Neural cell (in vitro differentiated cells): ENCODE measurements at regions not wholly inside any gene's neighbourhood (a gene's known extent, or its start where the extent isn't known, plus 50 kb on each side); places are given as distances from the start of the nearest gene placed in this dataset.

Source experiments
- H2AFZ ChIP-seq: fragments of 200-600, 300-800 bp; sonication (generic), shearing (Covaris generic); 2 replicates; pipeline ENCODE4 v1.6.0; 2014; ENCODE audit warnings: low read depth, mild to moderate bottlenecking, antibody characterized with exemption, low read length, moderate library complexity
- H3F3A ChIP-seq: fragments of 200-600 bp; shearing (Covaris generic); 2 replicates; pipeline ENCODE4 v1.6.1; 2016; ENCODE audit warnings: mild to moderate bottlenecking, moderate library complexity, mixed read lengths, antibody characterized with exemption, low read length; ENCODE audit not compliant: insufficient read depth, poor library complexity, severe bottlenecking
- H3K27ac ChIP-seq: fragments of 200-600, 300-800 bp; sonication (generic), shearing (Covaris generic); 2 replicates; pipeline ENCODE4 v1.5.1; 2014; ENCODE audit warnings: mild to moderate bottlenecking, low read length, moderate library complexity
- H3K27me3 ChIP-seq: fragments of 300-800, 200-600 bp; sonication (generic), shearing (Covaris generic); 2 replicates; pipeline ENCODE4 v1.6.0; 2014; ENCODE audit warnings: mild to moderate bottlenecking, low read depth, low read length, moderate library complexity; ENCODE audit not compliant: insufficient read depth
- H3K36me3 ChIP-seq: fragments of 300-800, 200-600 bp; sonication (generic), shearing (Covaris generic); 2 replicates; pipeline ENCODE4 v1.5.1; 2014; ENCODE audit warnings: mild to moderate bottlenecking, antibody characterized with exemption, low read length, moderate library complexity; ENCODE audit not compliant: insufficient read depth
- H3K4me2 ChIP-seq: fragments of 300-800, 200-600 bp; sonication (generic), shearing (Covaris generic); 2 replicates; pipeline ENCODE4 v1.6.0; 2014; ENCODE audit warnings: mild to moderate bottlenecking, low read length
- H3K4me3 ChIP-seq: fragments of 300-800, 200-600 bp; sonication (generic), shearing (Covaris generic); 2 replicates; pipeline ENCODE4 v1.5.1; 2014; ENCODE audit warnings: mild to moderate bottlenecking, low read length, moderate library complexity
- H3K79me2 ChIP-seq: fragments of 200-600 bp; shearing (Covaris generic); replicated peaks from 2 replicates; pipeline ENCODE4 v1.6.0; 2014; ENCODE audit warnings: mild to moderate bottlenecking, low read length, moderate library complexity; ENCODE audit not compliant: insufficient read depth
- H3K9ac ChIP-seq: fragments of 300-800, 200-600 bp; sonication (generic), shearing (Covaris generic); 2 replicates; pipeline ENCODE4 v1.6.1; 2016; ENCODE audit warnings: mild to moderate bottlenecking, low read length, mixed read lengths
- H3K9me2 ChIP-seq: fragments of 200-600 bp; shearing (Covaris generic); 2 replicates; pipeline ENCODE4 v1.6.1; 2016; ENCODE audit warnings: mild to moderate bottlenecking, low read length, mixed read lengths; ENCODE audit not compliant: insufficient read depth
- H3K9me3 ChIP-seq: fragments of 200-600, 300-800 bp; sonication (generic), shearing (Covaris generic); 2 replicates; pipeline ENCODE4 v1.6.1; 2016; ENCODE audit warnings: mild to moderate bottlenecking, mixed run types, low read length, moderate library complexity, mixed read lengths
- H4K20me1 ChIP-seq: fragments of 200-600 bp; shearing (Covaris generic); 2 replicates; pipeline ENCODE4 v1.6.1; 2016; ENCODE audit warnings: mild to moderate bottlenecking, mixed run types; ENCODE audit not compliant: insufficient read depth
- EP300 ChIP-seq: fragments of 450-650 bp; conservative IDR thresholded peaks from 2 replicates; pipeline ENCODE4 v1.6.1; 2014; ENCODE audit warnings: antibody characterized with exemption, mild to moderate bottlenecking, moderate library complexity; ENCODE audit not compliant: poor library complexity, severe bottlenecking
- EZH2 ChIP-seq: fragments of 200-600, 300-800 bp; shearing (Covaris generic), sonication (generic); IDR thresholded peaks from 2 replicates; pipeline ENCODE4 v1.6.1; 2014; ENCODE audit warnings: antibody characterized with exemption, low read length, borderline replicate concordance, mild to moderate bottlenecking; ENCODE audit not compliant: insufficient read depth, poor library complexity, severe bottlenecking
- MXI1 ChIP-seq: fragments of 450-650 bp; conservative IDR thresholded peaks from 2 replicates; pipeline ENCODE4 v1.6.1; 2014; ENCODE audit warnings: antibody characterized with exemption, mild to moderate bottlenecking; ENCODE audit not compliant: poor library complexity, severe bottlenecking
- POLR2AphosphoS5 ChIP-seq: IDR thresholded peaks from 2 replicates; pipeline ENCODE4 v1.6.1; 2012
- RAD21 ChIP-seq: fragments of 450-650 bp; conservative IDR thresholded peaks from 2 replicates; pipeline ENCODE4 v1.6.1; 2014; ENCODE audit warnings: antibody characterized with exemption, mild to moderate bottlenecking, moderate library complexity
- SMC3 ChIP-seq: fragments of 450-650 bp; conservative IDR thresholded peaks from 2 replicates; pipeline ENCODE4 v1.6.1; 2014; ENCODE audit warnings: antibody characterized with exemption, mild to moderate bottlenecking, moderate library complexity; ENCODE audit not compliant: poor library complexity
- TAF1 ChIP-seq: IDR thresholded peaks from 2 replicates; pipeline ENCODE4 v1.6.1; 2012; ENCODE audit warnings: low read depth
- TF ChIP-seq, protein P1 (sequence below): fragments of 450-650 bp; IDR thresholded peaks from 2 replicates; pipeline ENCODE4 v1.5.1; 2014; ENCODE audit warnings: antibody characterized with exemption, mild to moderate bottlenecking, moderate library complexity; ENCODE audit not compliant: poor library complexity, severe bottlenecking
- TF ChIP-seq, protein P2 (sequence below): IDR thresholded peaks from 2 replicates; pipeline ENCODE4 v1.6.1; 2012; ENCODE audit warnings: borderline replicate concordance

DNA sequence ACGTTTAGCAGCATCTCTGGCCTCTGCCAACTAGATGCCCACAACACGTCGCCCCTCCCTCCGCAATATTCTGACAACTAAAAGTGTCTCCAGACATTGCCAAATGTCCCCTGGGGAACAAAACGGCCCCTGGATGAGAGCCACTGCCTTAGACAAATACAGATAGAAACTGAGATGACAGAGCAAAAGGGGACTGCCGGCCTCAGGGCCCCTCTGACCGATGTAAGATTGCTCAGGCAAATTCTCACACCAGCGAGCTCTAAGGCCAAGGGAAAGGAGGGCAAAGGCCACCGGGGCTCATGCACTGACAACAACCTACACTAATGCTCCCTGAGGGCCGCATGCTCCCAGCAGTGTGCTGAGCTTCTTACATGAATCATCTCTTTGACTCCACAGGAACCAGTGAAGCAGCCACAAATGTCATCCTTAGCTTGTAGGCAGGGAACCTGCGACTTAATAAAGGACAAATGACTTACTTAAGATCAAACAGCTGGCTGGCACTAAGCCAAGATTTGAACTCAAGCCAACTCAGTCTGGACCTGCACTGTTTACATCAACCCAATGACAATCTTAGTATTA is 228.5 kb downstream of the TTC32 start:
- H2AFZ ChIP-seq = no peak overlapping the region
- H3K27me3 ChIP-seq = no peaks in the 10 kb centered on the region
- H3F3A ChIP-seq = no peaks in the 10 kb centered on the region
- H3K4me3 ChIP-seq = no peak overlapping the region
- H4K20me1 ChIP-seq = no peaks in the 10 kb centered on the region
- no peaks in the 10 kb centered on the region for H3K9me2 ChIP-seq
- TF ChIP-seq, protein P1, sequence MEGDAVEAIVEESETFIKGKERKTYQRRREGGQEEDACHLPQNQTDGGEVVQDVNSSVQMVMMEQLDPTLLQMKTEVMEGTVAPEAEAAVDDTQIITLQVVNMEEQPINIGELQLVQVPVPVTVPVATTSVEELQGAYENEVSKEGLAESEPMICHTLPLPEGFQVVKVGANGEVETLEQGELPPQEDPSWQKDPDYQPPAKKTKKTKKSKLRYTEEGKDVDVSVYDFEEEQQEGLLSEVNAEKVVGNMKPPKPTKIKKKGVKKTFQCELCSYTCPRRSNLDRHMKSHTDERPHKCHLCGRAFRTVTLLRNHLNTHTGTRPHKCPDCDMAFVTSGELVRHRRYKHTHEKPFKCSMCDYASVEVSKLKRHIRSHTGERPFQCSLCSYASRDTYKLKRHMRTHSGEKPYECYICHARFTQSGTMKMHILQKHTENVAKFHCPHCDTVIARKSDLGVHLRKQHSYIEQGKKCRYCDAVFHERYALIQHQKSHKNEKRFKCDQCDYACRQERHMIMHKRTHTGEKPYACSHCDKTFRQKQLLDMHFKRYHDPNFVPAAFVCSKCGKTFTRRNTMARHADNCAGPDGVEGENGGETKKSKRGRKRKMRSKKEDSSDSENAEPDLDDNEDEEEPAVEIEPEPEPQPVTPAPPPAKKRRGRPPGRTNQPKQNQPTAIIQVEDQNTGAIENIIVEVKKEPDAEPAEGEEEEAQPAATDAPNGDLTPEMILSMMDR = no peak
- TF ChIP-seq, protein P2, sequence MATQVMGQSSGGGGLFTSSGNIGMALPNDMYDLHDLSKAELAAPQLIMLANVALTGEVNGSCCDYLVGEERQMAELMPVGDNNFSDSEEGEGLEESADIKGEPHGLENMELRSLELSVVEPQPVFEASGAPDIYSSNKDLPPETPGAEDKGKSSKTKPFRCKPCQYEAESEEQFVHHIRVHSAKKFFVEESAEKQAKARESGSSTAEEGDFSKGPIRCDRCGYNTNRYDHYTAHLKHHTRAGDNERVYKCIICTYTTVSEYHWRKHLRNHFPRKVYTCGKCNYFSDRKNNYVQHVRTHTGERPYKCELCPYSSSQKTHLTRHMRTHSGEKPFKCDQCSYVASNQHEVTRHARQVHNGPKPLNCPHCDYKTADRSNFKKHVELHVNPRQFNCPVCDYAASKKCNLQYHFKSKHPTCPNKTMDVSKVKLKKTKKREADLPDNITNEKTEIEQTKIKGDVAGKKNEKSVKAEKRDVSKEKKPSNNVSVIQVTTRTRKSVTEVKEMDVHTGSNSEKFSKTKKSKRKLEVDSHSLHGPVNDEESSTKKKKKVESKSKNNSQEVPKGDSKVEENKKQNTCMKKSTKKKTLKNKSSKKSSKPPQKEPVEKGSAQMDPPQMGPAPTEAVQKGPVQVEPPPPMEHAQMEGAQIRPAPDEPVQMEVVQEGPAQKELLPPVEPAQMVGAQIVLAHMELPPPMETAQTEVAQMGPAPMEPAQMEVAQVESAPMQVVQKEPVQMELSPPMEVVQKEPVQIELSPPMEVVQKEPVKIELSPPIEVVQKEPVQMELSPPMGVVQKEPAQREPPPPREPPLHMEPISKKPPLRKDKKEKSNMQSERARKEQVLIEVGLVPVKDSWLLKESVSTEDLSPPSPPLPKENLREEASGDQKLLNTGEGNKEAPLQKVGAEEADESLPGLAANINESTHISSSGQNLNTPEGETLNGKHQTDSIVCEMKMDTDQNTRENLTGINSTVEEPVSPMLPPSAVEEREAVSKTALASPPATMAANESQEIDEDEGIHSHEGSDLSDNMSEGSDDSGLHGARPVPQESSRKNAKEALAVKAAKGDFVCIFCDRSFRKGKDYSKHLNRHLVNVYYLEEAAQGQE = no peak
- TF ChIP-seq EZH2 (no peak), RAD21 (no peak), TAF1 (no peak), EP300 (no peak), MXI1 (no peak), SMC3 (no peak), POLR2AphosphoS5 (no peak)
- H3K9me3 ChIP-seq = no peaks in the 10 kb centered on the region
- no peak overlapping the region for H3K4me2 ChIP-seq
- H3K27ac ChIP-seq = no peak overlapping the region
- no peaks in the 10 kb centered on the region for H3K79me2 ChIP-seq
- no peaks in the 10 kb centered on the region for H3K36me3 ChIP-seq
- H3K9ac ChIP-seq = no peak overlapping the region

DNA sequence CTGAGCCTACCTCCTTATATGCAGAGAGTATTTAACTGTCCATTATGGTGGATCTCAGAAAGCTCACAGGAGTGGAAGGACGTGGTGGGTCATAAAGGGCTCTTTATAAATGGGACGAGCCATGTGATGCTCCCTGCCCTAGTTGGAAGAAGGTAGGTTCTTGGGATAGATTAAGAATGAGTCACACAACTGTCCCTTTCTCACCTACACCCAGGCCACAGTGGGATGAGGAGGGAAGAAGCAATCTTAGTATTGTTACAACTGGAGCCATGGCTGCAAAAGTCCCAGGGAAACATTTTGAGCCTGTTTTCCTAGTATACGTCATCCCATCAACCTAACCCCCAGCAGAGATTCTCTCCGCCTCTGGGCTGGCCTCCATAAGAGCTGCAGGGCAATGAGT is 229.9 kb downstream of the TTC32 start:
- Histone ChIP-seq H3K9me3 (no peaks in the 10 kb centered on the region), H3K9me2 (no peaks in the 10 kb centered on the region), H3K27ac (no peak overlapping the region), H3F3A (no peaks in the 10 kb centered on the region), H3K79me2 (no peaks in the 10 kb centered on the region), H3K36me3 (no peaks in the 10 kb centered on the region), H3K4me3 (no peak overlapping the region), H3K9ac (no peak overlapping the region), H2AFZ (no peak overlapping the region), H4K20me1 (no peaks in the 10 kb centered on the region), H3K4me2 (no peak overlapping the region), H3K27me3 (no peaks in the 10 kb centered on the region)
- TF ChIP-seq EP300 (no peak), POLR2AphosphoS5 (no peak), RAD21 (no peak), EZH2 (no peak), SMC3 (no peak), TAF1 (no peak), MXI1 (no peak)
- TF ChIP-seq, protein P2 = no peak
- TF ChIP-seq, protein P1 = no peak
